HepG2 (cell line): ENCODE measurements at regions not wholly inside any gene's neighbourhood (a gene's known extent, or its start where the extent isn't known, plus 50 kb on each side); places are given as distances from the start of the nearest gene placed in this dataset.

ENCODE experiments used
- CTCF ChIP-seq: sonication (generic); formaldehyde crosslinking; IDR thresholded peaks from 2 replicates; pipeline ENCODE4 v1.5.0; 2020; ENCODE audit warnings: mild to moderate bottlenecking, missing genetic modification reagents, moderate library complexity
- EP300 ChIP-seq, 3 experiments: sonication (generic) in 1 of 3; formaldehyde crosslinking in 1 of 3; IDR thresholded peaks; 2 replicates each; pipeline versions ENCODE4 v1.5.1 to v1.6.1; 2011 to 2020; ENCODE audit warnings: low read depth in 2 of 3, low read length in 2 of 3, borderline replicate concordance in 1 of 3, improper control_type of control experiment in 1 of 3, mild to moderate bottlenecking in 1 of 3, missing genetic modification reagents in 1 of 3, moderate library complexity in 1 of 3
- GTF2F1 ChIP-seq: fragments of 150-350 bp; IDR thresholded peaks from 2 replicates; pipeline ENCODE4 v1.6.1; 2014; ENCODE audit warnings: low read length
- HMGA1 ChIP-seq: sonication (generic); formaldehyde crosslinking; conservative IDR thresholded peaks from 2 replicates; pipeline ENCODE4 v1.4.0; 2020; ENCODE audit warnings: missing genetic modification reagents
- HNF4G ChIP-seq, 2 experiments: sonication (generic) in 1 of 2; formaldehyde crosslinking in 1 of 2; IDR thresholded peaks; 2 replicates each; pipeline versions ENCODE4 v1.4.0 to v1.6.1; 2011 to 2020; ENCODE audit warnings: borderline replicate concordance in 2 of 2, low read depth in 2 of 2, mild to moderate bottlenecking in 2 of 2, low read length in 1 of 2, missing genetic modification reagents in 1 of 2, moderate library complexity in 1 of 2
- MAFF ChIP-seq: IDR thresholded peaks from 2 replicates; pipeline ENCODE4 v1.6.1; 2011; ENCODE audit warnings: low read depth, low read length, improper control_type of control experiment
- MAZ ChIP-seq, 2 experiments: sonication (generic) in 1 of 2; formaldehyde crosslinking in 1 of 2; IDR thresholded peaks; 2 replicates each; pipeline versions ENCODE4 v1.5.0 to v1.6.1; 2012 to 2020; ENCODE audit warnings: low read depth in 2 of 2, mild to moderate bottlenecking in 2 of 2, borderline replicate concordance in 1 of 2, improper control_type of control experiment in 1 of 2, low read length in 1 of 2, missing genetic modification reagents in 1 of 2, moderate library complexity in 1 of 2
- NFE2L2 ChIP-seq: fragments of 150-350 bp; IDR thresholded peaks from 2 replicates; pipeline ENCODE4 v1.6.1; 2014; ENCODE audit warnings: low read length
- PCBP1 ChIP-seq: fragments of 200-400 bp; formaldehyde crosslinking; IDR thresholded peaks from 2 replicates; pipeline ENCODE4 v1.6.1; 2017; ENCODE audit warnings: mild to moderate bottlenecking, low read depth, low read length, borderline replicate concordance
- RBM39 ChIP-seq: fragments of 200-400 bp; formaldehyde crosslinking; IDR thresholded peaks from one replicate; pipeline ENCODE4 v1.6.1; 2018; ENCODE audit warnings: antibody characterized with exemption, mild to moderate bottlenecking, low read depth, low read length; ENCODE audit not compliant: poor library complexity, severe bottlenecking
- RCOR2 ChIP-seq: IDR thresholded peaks from 2 replicates; pipeline ENCODE4 v1.6.1; 2016; ENCODE audit warnings: missing biosample characterization, missing genetic modification reagents
- TBL1XR1 ChIP-seq: fragments of 150-350 bp; IDR thresholded peaks from 2 replicates; pipeline ENCODE4 v1.6.1; 2014; ENCODE audit warnings: borderline replicate concordance, low read length; ENCODE audit not compliant: partially characterized antibody
- TGIF2 ChIP-seq: IDR thresholded peaks from 2 replicates; pipeline ENCODE4 v1.6.1; 2016; ENCODE audit warnings: control low read depth, missing compliant biosample characterization
- YY1 ChIP-seq: IDR thresholded peaks from 2 replicates; pipeline ENCODE4 v1.6.1; 2011; ENCODE audit warnings: low read length, low read depth, moderate library complexity, mild to moderate bottlenecking; ENCODE audit not compliant: insufficient read depth, insufficient replicate concordance
- ZNF124 ChIP-seq: sonication (generic); formaldehyde crosslinking; IDR thresholded peaks from 2 replicates; pipeline ENCODE4 v1.4.0; 2020; ENCODE audit warnings: missing genetic modification reagents
- TF ChIP-seq, protein P1 (sequence below): sonication (generic); formaldehyde crosslinking; IDR thresholded peaks from 2 replicates; pipeline ENCODE4 v1.5.1; 2020; ENCODE audit warnings: mild to moderate bottlenecking, missing genetic modification reagents, borderline replicate concordance
- TF ChIP-seq, protein P2 (sequence below): sonication (generic); formaldehyde crosslinking; IDR thresholded peaks from 2 replicates; pipeline ENCODE4 v1.5.0; 2020; ENCODE audit warnings: missing genetic modification reagents, mild to moderate bottlenecking, borderline replicate concordance

DNA sequence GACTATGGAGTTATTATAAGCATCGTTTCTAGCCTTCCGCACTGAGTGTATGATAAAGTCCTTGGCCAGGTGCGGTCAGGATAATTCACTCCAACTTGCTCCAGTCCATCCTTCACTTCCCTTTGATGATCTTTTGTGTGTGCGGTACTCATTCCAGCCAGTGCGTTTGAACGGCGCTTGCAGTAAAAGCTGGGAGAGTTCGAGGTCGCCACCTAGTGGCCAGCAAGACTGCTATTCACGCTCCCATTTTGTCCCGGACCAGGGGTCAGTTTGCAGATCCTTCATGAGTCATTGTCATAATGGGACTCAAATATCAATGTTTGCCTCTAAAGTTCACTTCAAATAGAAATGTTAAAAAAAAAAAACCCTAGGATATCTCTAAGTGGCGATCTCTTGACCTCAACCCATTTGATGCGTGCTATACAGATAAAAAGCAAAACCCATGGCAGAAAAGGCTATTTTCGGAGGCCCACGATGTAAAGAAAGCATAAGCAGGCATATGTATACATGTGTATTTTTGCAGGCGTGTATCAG, 417.1 kb downstream of the TMEM114 start (continued):
- TF ChIP-seq, protein P1, sequence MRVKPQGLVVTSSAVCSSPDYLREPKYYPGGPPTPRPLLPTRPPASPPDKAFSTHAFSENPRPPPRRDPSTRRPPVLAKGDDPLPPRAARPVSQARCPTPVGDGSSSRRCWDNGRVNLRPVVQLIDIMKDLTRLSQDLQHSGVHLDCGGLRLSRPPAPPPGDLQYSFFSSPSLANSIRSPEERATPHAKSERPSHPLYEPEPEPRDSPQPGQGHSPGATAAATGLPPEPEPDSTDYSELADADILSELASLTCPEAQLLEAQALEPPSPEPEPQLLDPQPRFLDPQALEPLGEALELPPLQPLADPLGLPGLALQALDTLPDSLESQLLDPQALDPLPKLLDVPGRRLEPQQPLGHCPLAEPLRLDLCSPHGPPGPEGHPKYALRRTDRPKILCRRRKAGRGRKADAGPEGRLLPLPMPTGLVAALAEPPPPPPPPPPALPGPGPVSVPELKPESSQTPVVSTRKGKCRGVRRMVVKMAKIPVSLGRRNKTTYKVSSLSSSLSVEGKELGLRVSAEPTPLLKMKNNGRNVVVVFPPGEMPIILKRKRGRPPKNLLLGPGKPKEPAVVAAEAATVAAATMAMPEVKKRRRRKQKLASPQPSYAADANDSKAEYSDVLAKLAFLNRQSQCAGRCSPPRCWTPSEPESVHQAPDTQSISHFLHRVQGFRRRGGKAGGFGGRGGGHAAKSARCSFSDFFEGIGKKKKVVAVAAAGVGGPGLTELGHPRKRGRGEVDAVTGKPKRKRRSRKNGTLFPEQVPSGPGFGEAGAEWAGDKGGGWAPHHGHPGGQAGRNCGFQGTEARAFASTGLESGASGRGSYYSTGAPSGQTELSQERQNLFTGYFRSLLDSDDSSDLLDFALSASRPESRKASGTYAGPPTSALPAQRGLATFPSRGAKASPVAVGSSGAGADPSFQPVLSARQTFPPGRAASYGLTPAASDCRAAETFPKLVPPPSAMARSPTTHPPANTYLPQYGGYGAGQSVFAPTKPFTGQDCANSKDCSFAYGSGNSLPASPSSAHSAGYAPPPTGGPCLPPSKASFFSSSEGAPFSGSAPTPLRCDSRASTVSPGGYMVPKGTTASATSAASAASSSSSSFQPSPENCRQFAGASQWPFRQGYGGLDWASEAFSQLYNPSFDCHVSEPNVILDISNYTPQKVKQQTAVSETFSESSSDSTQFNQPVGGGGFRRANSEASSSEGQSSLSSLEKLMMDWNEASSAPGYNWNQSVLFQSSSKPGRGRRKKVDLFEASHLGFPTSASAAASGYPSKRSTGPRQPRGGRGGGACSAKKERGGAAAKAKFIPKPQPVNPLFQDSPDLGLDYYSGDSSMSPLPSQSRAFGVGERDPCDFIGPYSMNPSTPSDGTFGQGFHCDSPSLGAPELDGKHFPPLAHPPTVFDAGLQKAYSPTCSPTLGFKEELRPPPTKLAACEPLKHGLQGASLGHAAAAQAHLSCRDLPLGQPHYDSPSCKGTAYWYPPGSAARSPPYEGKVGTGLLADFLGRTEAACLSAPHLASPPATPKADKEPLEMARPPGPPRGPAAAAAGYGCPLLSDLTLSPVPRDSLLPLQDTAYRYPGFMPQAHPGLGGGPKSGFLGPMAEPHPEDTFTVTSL (CRISPR knock-in tag), result peak; percentile 51; the same call in 1 of the 2 replicates
- peak; percentile 73 for TF ChIP-seq YY1
- TF ChIP-seq TGIF2, result peak; percentile 78; the same call in 1 of the 2 replicates
- peak; percentile 34; the same call in 1 of the 2 replicates for TF ChIP-seq MAZ (IDR thresholded peaks at IDR 0.05; ENCODE audit: borderline replicate concordance, low read depth, low read length)
- no peak for TF ChIP-seq MAZ (CRISPR knock-in tag; IDR thresholded peaks at IDR 0.05; ENCODE audit: low read depth)
- peak; percentile 62 for TF ChIP-seq TBL1XR1
- no peak for TF ChIP-seq RBM39
- TF ChIP-seq ZNF124 (CRISPR knock-in tag), result 0 out of 2 replicates have a peak, but pooled peaks have one; percentile 82
- 0 out of 2 replicates have a peak, but pooled peaks have one; percentile 40 for TF ChIP-seq RCOR2
- 0 out of 2 replicates have a peak, but pooled peaks have one; percentile 21 for TF ChIP-seq GTF2F1
- TF ChIP-seq HNF4G (IDR thresholded peaks at IDR 0.05; ENCODE audit: borderline replicate concordance, low read depth, low read length), result peak; percentile 61; the same call in 1 of the 2 replicates
- no peak for TF ChIP-seq HNF4G (CRISPR knock-in tag; IDR thresholded peaks at IDR 0.05; ENCODE audit: borderline replicate concordance, low read depth)
- TF ChIP-seq PCBP1, result no peak
- peak; percentile 46 to 74; a peak in 3 of 4 replicates for TF ChIP-seq EP300 (IDR thresholded peaks at IDR 0.05; ENCODE audit: low read depth in 2 of 2, low read length in 2 of 2)
- 0 out of 2 replicates have a peak, but pooled peaks have one; percentile 37 for TF ChIP-seq EP300 (CRISPR knock-in tag; IDR thresholded peaks at IDR 0.05; ENCODE audit: borderline replicate concordance)
- peak; percentile 39; the same call in 1 of the 2 replicates for TF ChIP-seq NFE2L2
- TF ChIP-seq MAFF, result peak; percentile 14; the same call in 1 of the 2 replicates
- peak; percentile 96 for TF ChIP-seq CTCF (CRISPR knock-in tag)
- TF ChIP-seq, protein P2, sequence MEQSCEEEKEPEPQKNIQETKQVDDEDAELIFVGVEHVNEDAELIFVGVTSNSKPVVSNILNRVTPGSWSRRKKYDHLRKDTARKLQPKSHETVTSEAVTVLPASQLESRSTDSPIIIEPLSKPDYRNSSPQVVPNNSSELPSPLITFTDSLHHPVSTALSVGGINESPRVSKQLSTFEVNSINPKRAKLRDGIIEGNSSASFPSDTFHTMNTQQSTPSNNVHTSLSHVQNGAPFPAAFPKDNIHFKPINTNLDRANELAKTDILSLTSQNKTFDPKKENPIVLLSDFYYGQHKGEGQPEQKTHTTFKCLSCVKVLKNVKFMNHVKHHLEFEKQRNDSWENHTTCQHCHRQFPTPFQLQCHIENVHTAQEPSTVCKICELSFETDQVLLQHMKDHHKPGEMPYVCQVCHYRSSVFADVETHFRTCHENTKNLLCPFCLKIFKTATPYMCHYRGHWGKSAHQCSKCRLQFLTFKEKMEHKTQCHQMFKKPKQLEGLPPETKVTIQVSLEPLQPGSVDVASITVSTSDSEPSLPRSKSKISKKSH (CRISPR knock-in tag), result no peak
- 0 out of 2 replicates have a peak, but pooled peaks have one; percentile 23 for TF ChIP-seq HMGA1
